ENCODE measurements at regions not wholly inside any gene's neighbourhood (a gene's known extent, or its start where the extent isn't known, plus 50 kb on each side); places are given as distances from the start of the nearest gene placed in this dataset.

DNA sequence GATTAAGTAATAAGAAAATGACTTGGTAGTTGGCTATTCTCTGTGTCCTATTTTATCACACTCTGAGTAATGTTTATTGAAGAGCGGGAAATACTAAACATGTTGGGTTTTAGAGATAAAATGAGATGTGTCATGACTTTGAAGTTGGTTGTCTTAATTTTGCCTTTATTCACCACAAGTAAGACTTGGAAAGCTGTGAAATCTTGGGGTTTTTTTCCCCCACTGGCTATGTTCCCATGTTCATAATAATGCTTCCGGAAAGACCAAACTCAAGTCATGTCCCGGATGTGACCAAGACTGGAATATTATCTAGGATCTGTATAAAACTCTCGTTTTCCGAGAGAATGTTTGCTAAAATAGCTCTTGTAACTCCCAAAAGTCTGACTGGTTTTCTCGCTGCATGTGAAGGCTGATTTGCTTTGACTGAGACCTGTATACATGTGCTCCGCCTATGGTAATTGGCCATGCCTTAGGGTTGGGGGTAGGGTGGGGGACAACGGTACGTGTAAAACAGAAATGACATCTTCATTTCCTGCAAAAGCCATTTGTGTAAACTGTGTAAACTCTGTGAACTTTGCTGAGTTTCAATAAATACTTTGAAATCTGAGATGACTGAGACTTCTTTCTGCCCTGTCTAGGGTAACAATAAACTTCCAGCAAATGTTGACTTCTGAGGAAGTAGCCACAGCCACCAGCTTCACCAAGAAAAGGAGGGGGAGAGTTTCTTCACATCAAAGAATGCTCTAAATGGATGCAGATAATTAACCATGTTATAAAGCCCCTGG, 169.6 kb downstream of the ZNF365 start:
- TF ChIP-seq CTCF (IDR thresholded peaks at IDR 0.05) (no peak), POLR2A (IDR thresholded peaks at IDR 0.05) (no peak)

Data from heart left ventricle (tissue), 13 donors.